ENCODE measurements at regions not wholly inside any gene's neighbourhood (a gene's known extent, or its start where the extent isn't known, plus 50 kb on each side); places are given as distances from the start of the nearest gene placed in this dataset.

DNA sequence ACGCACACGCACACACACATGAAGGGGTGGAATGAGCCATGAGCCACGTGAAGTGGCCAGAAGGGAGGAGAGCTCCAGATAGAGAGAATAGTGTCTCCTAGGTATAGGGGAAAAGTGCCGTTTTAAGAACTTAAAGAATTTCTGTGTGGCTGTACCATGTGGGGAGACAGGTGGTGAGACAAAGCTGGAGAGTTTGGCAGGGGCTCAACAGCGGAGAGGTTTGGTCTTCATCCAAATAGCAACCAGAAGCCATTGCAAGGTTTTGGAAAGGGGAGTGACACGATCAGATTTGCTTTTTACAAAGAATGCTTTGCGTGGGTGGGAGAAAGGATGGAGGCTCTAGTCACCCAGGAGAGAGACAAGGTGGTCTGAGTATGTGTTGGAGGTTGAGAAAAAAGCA is 146.0 kb downstream of the IL20RB start:
- no peak for TF ChIP-seq CTCF (IDR thresholded peaks at IDR 0.05)
- TF ChIP-seq POLR2A (IDR thresholded peaks at IDR 0.05), result no peak

All from uterus (tissue), 2 donors.